Stimulated activated CD4-positive, alpha-beta T cell treated with anti-CD3 and anti-CD28 coated beads, Interleukin-12 subunit alpha, Interleukin-12 subunit beta, amount 100 ng/mL, for 48 hours (primary cell): ENCODE measurements at regions not wholly inside any gene's neighbourhood (a gene's known extent, or its start where the extent isn't known, plus 50 kb on each side); places are given as distances from the start of the nearest gene placed in this dataset.
"Not testable (repeated sequence)": the region's sequence is repeated elsewhere in the genome, so short reads cannot be mapped to it uniquely, and the experiment has no call there.

Experiments used
- DNase-seq, 3 donors: peaks; one replicate each; pipeline ENCODE4 v3.0.0-alpha.2; 2020; ENCODE audit warnings: low read depth in 2 of 3, low spot score in 1 of 3

DNA sequence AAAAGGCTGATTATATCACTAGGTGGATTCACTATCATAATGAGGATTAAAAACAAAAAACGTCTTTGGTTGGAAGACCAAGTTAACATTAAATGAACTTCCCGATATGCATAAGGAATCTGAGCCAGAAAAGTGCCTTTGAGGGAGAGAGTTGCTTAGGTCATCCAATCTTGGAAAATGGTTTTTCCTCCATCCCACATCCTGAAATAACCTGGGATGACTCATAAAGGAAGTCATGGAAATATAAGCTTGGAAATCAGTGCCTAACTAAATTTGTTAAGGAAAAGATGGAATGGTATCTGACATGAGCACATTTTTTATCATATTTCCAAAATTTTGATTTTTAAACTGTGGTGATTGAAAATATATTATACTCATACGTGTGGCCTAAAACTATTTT, 66.0 kb downstream of the KBTBD8 start:
- no peak for DNase-seq

DNA sequence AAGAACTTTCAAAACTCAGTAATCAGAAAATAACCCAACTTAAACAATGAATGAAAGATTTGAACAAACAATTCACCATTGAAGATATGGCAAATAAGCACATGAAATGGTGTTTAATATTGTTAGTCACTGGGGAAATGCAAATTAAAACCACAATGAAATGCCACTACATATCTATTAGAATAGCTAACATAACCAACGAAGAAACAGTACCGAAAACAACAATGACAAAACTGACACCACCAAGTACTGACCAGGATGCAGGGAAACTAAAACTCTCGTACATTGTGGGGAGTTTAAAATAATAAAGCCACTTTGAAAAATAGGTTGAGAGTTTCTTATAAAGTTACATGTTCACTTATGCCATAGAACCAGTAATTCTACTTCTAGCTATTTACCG, 69.1 kb downstream of the KBTBD8 start:
- DNase-seq: no peak

GRCh38 chr3:67072640-67073039, 74.5 kb downstream of the KBTBD8 start:
- not testable (repeated sequence) for DNase-seq

DNA sequence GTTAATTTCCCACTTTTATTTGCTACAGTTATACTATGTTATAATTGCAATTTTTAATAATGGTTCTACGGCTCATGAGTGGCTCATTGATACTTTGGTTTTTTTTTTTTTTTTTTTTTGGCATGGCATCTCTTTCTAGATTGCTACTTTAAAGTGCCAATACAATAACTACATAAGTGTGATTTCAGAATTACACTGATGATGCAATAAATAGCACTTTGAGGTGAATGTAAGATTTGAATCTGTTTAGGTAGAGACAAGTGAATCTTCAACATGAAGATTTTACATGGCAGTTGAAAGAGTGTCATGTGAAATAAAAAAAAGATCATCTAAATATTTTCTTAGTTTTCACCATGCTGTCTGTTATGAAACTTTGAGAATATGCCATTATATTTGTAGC, 75.7 kb downstream of the KBTBD8 start:
- no peak for DNase-seq

DNA sequence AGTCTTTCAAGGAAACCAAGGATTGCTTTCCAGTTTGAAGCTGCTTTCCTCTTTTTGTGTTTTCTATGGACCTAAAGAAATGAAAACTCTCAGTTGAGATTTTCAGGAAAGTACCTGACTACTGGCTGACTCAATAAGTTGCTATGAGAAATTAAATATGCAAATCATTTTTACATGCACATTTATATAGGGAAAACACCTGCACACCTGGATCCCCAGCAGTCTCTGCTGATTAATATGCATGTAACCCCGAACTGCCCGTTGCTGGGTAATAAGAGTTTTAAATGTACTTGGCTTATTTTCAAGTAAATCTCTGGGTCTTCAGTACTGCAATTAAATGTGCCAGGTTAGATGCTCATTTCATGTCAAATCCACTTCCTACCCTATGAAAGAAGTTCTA, 77.2 kb downstream of the KBTBD8 start:
- DNase-seq: no peak

DNA sequence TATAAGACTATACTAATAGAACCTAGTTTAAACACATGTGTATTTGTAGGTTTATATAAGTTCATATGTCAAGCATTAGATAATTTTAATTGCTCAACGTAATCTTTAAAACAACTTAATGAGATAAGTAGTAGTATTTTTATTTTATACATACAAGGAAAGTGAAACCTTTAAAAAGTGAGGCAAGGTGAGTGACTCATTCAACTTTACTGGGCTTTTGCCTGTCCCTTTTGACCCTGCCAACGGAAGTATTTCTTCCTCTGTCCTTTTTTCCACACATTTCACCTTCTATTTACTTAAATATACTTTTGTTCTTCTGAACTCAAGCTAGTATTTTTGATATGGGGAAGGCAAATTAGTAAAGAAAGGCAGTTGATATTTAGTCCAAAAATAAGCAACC, 78.5 kb downstream of the KBTBD8 start:
- no peak for DNase-seq

- DNase-seq: no peak
These were observed 79.5 kb downstream of the KBTBD8 start for GRCh38 chr3:67077656-67078055.

- no peak for DNase-seq
These were observed 84.5 kb downstream of the KBTBD8 start for GRCh38 chr3:67082533-67083024.

DNA sequence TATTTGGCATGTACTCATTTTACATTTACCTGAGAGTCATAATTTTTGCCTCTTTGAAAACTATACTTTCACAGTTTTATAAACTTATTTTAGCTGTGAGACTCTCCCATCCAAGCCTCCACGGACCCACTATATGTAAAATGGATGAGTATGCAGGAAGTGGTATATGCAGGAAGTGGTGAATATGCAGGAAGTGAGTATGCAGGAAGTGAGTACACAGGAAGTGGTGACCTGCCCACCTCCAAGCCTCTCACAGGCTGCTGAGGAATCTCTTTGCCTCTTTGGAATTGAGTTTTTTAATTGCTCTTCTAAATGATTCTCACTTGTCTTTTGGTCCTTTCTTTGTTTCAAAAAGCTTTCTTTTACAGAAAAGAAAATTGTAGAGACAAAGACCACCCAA, 85.2 kb downstream of the KBTBD8 start:
- DNase-seq: peak; percentile 8 to 35 (median 24)

GRCh38 chr3:67087788-67088187, 89.7 kb downstream of the KBTBD8 start:
- DNase-seq: no peak

- DNase-seq: no peak
These were observed 92.4 kb downstream of the KBTBD8 start for GRCh38 chr3:67090474-67090873.

GRCh38 chr3:67093305-67093704, 95.2 kb downstream of the KBTBD8 start:
- no peak for DNase-seq

- no peak for DNase-seq
These were observed 96.1 kb downstream of the KBTBD8 start for GRCh38 chr3:67094167-67094566.

GRCh38 chr3:67094774-67095173, 96.7 kb downstream of the KBTBD8 start:
- DNase-seq: no peak

DNA sequence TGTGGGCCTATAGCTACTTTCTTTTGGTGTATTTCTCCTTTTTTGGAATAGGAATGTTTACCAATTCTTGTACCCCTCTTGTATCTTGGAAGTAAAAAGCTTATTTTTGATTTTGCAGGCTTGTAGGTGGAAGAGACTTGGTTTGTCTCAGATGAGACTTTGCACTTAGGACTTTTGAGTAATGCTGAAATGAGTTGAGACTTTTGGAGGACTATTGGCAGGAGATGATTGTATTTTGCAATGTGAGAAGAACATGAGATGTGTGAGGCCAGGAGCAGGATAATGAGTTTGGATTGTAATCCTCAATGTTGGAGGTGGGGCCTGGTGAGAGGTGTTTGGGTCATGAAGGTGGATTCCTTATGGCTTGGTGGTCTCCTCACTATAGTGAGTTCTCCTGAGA, 106.3 kb downstream of the KBTBD8 start:
- DNase-seq: no peak

GRCh38 chr3:67106874-67107273, 108.8 kb downstream of the KBTBD8 start:
- DNase-seq: no peak

- peak in 1 of 3 donors; percentile 7 for DNase-seq
These were observed 111.6 kb downstream of the KBTBD8 start for GRCh38 chr3:67109651-67110204.

DNA sequence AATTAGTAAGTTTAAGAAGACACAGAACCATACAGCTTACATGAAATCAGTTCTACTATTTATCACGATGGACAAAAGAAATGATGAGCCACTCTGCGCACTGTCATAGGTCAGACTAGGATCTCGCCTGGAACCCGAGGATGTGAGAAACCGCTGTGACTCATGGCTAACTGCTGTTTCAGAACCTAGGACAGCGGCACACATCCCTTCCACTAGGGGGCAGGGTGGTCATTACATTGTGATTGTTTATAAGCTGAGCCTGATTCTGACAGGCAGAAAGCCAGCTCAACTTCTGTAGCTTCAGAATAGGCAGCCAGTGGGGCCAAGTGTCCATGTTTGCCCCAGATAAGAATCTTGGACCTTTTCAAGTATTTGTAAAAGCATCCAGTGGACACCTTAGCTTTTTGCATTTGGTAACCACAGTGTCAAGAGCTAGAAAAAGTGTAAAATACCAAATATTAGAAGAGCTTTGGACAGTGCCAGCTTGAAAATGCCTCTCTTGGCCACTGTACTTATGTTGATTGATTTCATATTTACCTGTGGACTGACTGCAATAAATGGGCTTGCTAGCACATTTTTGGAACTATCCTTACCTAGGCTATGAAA, 115.8 kb downstream of the KBTBD8 start:
- DNase-seq: peak; percentile 72 to 89 (median 79)

DNA sequence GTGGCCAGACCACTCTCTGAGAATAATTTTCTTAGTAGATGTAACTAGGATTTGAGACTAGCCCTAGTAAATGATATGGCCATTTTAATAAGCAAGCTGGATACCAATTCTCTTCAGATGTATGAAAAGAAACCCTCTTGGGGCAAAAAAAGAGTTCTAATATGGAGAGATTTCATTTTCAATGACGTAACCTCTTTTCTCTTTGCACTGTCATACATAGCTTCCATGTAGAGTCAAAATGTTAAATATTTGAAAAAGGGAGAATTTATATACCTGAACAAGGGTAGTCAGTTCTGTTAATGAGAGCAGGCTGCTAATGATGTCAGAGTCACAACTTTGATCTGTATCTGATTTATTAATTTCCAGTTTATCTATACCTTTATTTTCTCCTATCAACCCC, 120.0 kb downstream of the KBTBD8 start:
- DNase-seq: no peak

- no peak for DNase-seq
These were observed 120.5 kb downstream of the KBTBD8 start for GRCh38 chr3:67118635-67119034.

DNA sequence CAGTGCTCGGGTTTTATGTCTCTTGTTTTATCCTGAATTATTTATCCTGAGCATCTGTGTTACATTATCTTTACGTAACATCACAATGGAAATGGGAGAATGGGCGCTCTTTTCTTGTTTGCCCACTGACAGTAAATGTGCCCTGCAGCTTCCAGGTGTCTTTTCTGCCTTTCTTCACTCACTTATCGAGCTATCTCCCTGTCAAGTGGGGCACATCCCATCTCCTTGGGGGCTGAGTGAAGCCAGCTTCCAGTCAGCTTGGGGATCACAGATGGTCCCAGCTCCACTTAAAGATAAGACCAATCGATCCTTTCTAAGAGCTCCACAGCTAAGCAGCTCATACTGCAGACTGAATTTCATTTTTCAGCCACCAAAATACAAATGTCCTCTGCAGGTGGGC, 125.8 kb downstream of the KBTBD8 start:
- no peak for DNase-seq

DNA sequence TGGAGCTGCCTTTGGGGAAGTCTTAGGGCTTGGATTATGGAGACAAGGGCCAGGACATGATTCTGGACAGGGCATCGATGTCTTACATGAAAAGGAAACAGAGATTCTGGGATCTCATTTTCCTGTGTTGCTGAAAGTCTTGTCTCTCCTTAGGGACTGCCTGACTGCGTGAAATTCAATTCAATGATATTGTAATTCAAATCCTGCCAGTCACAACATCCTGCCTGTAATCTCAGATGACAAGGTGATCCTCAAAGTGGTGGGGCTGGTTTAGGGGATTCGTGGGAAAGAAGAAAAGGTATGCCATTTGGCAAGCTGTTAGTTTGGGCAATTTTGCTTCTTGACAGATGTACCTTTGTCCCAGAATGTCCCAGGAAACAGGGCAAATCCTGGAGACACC, 129.1 kb downstream of the KBTBD8 start:
- no peak for DNase-seq

DNA sequence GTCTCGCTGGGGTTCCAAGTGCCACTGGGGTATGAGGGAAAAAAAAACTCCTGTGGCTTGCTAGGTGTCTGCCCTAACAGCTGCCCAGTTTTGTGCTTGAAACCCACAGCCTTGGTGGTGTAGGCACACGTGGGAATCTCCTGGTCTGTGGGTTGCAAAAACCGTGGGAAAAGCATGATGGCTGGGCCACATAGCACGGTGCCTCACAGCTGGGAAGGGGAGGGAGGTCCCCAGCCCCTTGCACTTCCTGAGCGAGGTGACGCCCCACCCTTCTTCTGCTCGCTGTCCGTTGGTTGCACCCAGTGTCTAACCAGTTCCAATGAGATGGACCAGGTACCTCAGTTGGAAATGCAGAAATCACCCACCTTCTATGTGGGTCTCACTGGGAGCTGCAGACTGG, 144.3 kb downstream of the KBTBD8 start:
- no peak for DNase-seq
